ENCODE measurements at regions not wholly inside any gene's neighbourhood (a gene's known extent, or its start where the extent isn't known, plus 50 kb on each side); places are given as distances from the start of the nearest gene placed in this dataset.
"Not testable (repeated sequence)": the region's sequence is repeated elsewhere in the genome, so short reads cannot be mapped to it uniquely, and the experiment has no call there.

DNA sequence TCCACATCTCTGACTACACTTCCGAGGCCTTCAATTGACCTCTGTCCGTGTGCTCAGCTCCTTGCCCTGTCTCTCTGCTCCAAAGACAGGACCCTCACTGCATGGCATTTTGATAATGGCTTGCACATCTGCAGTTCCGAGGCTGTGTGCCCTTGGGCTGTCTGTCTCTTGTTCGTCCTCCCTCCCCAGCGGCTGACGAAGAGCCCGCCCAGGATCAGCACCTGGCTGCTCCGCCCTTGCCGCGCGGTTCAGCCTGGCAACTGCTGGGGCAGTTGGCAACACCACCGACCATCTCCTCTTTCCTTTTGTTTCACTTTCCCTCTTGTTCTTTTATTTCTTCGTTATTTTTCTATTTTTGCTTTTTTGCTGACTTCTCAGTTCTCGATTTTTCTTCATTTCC is 270.4 kb downstream of the TEX29 start:
- H3K27ac ChIP-seq (ENCODE audit: low read depth, low read length), result no peak overlapping the region

DNA sequence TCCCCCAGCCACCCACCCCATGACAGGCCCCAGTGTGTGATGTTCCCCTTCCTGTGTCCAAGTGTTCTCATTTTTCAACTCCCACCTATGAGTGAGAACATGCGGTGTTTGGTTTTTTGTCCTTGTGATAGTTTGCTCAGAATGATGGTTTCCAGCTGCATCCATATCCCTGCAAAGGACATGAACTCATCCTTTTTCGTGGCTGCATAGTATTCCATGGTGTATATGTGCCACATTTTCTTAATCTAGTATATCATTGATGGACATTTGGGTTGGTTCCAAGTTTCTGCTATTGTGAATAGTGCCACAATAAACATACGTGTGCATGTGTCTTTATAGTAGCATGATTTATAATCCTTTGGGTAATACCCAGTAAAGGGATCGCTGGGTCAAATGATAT is 273.0 kb downstream of the TEX29 start:
- not testable (repeated sequence) for H3K27ac ChIP-seq (ENCODE audit: low read depth, low read length); H3K27me3 ChIP-seq (ENCODE audit: insufficient read depth, low read length); H3K4me3 ChIP-seq (ENCODE audit: insufficient read depth, low read length); H4K20me1 ChIP-seq (ENCODE audit: insufficient read depth, low read length); H2AFZ ChIP-seq (ENCODE audit: low read length); H3K36me3 ChIP-seq (ENCODE audit: insufficient read depth, low read length); H3K79me2 ChIP-seq (ENCODE audit: insufficient read depth, low read length); H3K9me3 ChIP-seq (ENCODE audit: low read depth, low read length); H3K4me1 ChIP-seq (ENCODE audit: insufficient read depth, low read length); H3K4me2 ChIP-seq (ENCODE audit: insufficient read depth, low read length); DNase-seq (ENCODE audit: insufficient read length, low spot score, missing footprints)

More for the DNA sequence above, 270.4 kb downstream of the TEX29 start:
- no peak overlapping the region for H3K4me3 ChIP-seq (ENCODE audit: insufficient read depth, low read length)
- H4K20me1 ChIP-seq (ENCODE audit: insufficient read depth, low read length), result no peaks in the 10 kb centered on the region
- H3K27me3 ChIP-seq (ENCODE audit: insufficient read depth, low read length), result no peaks in the 10 kb centered on the region
- no peaks in the 10 kb centered on the region for H3K79me2 ChIP-seq (ENCODE audit: insufficient read depth, low read length)
- no peaks in the 10 kb centered on the region for H3K36me3 ChIP-seq (ENCODE audit: insufficient read depth, low read length)
- H3K4me1 ChIP-seq (ENCODE audit: insufficient read depth, low read length), result no peaks in the 10 kb centered on the region
- no peak overlapping the region for H3K4me2 ChIP-seq (ENCODE audit: insufficient read depth, low read length)
- no peaks in the 10 kb centered on the region for H3K9me3 ChIP-seq (ENCODE audit: low read depth, low read length)
- no peak for DNase-seq (ENCODE audit: insufficient read length, low spot score, missing footprints)
- TF ChIP-seq, protein P1, sequence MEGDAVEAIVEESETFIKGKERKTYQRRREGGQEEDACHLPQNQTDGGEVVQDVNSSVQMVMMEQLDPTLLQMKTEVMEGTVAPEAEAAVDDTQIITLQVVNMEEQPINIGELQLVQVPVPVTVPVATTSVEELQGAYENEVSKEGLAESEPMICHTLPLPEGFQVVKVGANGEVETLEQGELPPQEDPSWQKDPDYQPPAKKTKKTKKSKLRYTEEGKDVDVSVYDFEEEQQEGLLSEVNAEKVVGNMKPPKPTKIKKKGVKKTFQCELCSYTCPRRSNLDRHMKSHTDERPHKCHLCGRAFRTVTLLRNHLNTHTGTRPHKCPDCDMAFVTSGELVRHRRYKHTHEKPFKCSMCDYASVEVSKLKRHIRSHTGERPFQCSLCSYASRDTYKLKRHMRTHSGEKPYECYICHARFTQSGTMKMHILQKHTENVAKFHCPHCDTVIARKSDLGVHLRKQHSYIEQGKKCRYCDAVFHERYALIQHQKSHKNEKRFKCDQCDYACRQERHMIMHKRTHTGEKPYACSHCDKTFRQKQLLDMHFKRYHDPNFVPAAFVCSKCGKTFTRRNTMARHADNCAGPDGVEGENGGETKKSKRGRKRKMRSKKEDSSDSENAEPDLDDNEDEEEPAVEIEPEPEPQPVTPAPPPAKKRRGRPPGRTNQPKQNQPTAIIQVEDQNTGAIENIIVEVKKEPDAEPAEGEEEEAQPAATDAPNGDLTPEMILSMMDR (IDR thresholded peaks at IDR 0.05; ENCODE audit: extremely low read depth, low read depth, low read length), result no peak
- no peak overlapping the region for H2AFZ ChIP-seq (ENCODE audit: low read length)

DNA sequence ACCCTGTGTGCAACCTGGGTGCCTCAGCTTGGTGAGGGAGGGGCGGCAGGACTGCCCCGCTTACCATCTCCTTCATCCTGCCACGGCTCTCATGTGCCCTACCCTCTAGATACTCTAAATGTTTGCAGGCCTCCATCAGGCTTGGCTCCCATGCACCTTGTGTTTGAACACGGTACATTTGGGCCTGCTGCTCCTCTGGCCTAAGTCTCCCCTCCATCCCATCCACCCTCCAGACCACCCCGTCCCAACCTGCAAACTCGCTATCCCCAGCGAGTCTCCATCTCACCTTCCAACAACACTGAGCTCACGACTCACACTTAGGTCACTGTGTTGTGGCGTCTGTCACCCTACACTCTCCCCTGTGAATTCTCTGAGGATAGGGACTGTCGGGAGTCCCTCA is 274.2 kb downstream of the TEX29 start:
- no peaks in the 10 kb centered on the region for H3K4me1 ChIP-seq (ENCODE audit: insufficient read depth, low read length)
- TF ChIP-seq, protein P1 (IDR thresholded peaks at IDR 0.05; ENCODE audit: extremely low read depth, low read depth, low read length), result no peak
- H4K20me1 ChIP-seq (ENCODE audit: insufficient read depth, low read length), result no peaks in the 10 kb centered on the region
- H2AFZ ChIP-seq (ENCODE audit: low read length), result no peak overlapping the region
- no peak overlapping the region for H3K27ac ChIP-seq (ENCODE audit: low read depth, low read length)
- no peaks in the 10 kb centered on the region for H3K79me2 ChIP-seq (ENCODE audit: insufficient read depth, low read length)
- H3K4me2 ChIP-seq (ENCODE audit: insufficient read depth, low read length), result no peak overlapping the region
- H3K36me3 ChIP-seq (ENCODE audit: insufficient read depth, low read length), result no peaks in the 10 kb centered on the region
- no peaks in the 10 kb centered on the region for H3K27me3 ChIP-seq (ENCODE audit: insufficient read depth, low read length)
- no peak for DNase-seq (ENCODE audit: insufficient read length, low spot score, missing footprints)
- no peaks in the 10 kb centered on the region for H3K9me3 ChIP-seq (ENCODE audit: low read depth, low read length)
- no peak overlapping the region for H3K4me3 ChIP-seq (ENCODE audit: insufficient read depth, low read length)

DNA sequence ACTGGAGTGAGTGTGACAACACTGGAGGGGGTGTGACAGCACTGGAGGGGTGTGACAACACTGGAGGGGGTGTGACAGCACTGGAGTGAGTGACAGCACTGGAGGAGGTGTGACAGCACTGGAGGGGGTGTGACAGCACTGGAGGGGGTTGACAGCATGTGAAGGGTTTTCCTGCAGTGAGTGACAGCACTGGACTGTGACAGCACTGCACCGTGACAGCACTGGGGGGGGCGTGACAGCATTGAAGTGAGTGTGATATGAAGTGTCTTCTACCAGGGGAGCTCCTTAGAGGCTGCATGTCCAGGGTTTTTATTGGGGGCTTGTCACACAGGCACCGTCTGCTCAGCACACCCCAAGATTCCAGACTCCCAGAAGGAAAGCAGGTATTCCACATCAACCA is 274.8 kb downstream of the TEX29 start:
- no peak for DNase-seq (ENCODE audit: insufficient read length, low spot score, missing footprints)
- no peak overlapping the region for H3K4me3 ChIP-seq (ENCODE audit: insufficient read depth, low read length)
- H3K79me2 ChIP-seq (ENCODE audit: insufficient read depth, low read length), result no peaks in the 10 kb centered on the region
- H4K20me1 ChIP-seq (ENCODE audit: insufficient read depth, low read length), result no peaks in the 10 kb centered on the region
- no peak overlapping the region for H3K4me2 ChIP-seq (ENCODE audit: insufficient read depth, low read length)
- H3K27ac ChIP-seq (ENCODE audit: low read depth, low read length), result no peak overlapping the region
- no peaks in the 10 kb centered on the region for H3K27me3 ChIP-seq (ENCODE audit: insufficient read depth, low read length)
- H3K4me1 ChIP-seq (ENCODE audit: insufficient read depth, low read length), result no peaks in the 10 kb centered on the region
- no peaks in the 10 kb centered on the region for H3K9me3 ChIP-seq (ENCODE audit: low read depth, low read length)
- H3K36me3 ChIP-seq (ENCODE audit: insufficient read depth, low read length), result no peaks in the 10 kb centered on the region
- TF ChIP-seq, protein P1 (IDR thresholded peaks at IDR 0.05; ENCODE audit: extremely low read depth, low read depth, low read length), result no peak
- no peak overlapping the region for H2AFZ ChIP-seq (ENCODE audit: low read length)
